ENCODE measurements at regions not wholly inside any gene's neighbourhood (a gene's known extent, or its start where the extent isn't known, plus 50 kb on each side); places are given as distances from the start of the nearest gene placed in this dataset.

DNA sequence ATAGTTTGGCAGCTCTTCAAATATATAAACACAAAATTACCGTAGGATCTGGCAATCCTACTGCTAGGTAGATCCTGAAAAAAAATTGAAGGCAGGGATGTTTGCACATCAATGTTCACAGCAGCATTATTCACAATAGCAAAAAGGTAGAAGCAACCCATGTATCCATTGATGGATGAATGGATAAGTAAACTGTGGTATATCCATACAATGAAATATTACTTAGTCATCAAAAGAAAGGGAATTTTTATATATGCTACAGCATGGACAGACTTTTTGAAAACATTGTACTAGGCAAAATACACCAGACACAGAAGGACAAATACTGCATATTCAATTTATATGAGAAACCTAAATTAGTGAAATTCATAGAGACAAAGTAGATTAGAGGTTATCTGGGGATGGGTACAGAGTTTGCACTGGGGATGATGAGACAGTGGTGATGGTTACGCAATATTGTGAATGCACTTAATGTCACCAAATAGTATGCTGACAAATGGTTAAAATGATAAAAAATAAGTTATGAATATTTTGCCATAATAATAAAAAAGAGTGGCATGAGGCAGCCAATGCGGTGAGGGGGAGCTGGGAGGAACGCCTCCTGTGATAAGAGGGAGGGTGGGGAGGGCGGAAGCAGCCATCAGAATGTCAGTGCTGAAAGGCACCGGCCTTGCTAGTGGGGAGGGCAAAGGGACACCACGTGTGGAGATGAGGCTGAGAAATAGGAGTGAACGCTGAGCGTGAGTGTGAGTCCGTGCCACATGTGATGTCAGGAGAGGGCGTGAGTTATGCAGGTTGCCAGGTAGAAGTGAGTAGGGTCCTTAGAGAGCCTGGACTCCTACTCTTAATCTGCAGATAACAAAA, 386.1 kb upstream of the PODXL start:
- no peak for DNase-seq (ENCODE audit: low read depth)
- Histone ChIP-seq H3K36me3 (ENCODE audit: insufficient read depth, low read length) (no peaks in the 10 kb centered on the region), H4K20me1 (ENCODE audit: insufficient read depth, low read length) (no peaks in the 10 kb centered on the region), H3K4me2 (ENCODE audit: low read length) (no peak overlapping the region), H3K9ac (ENCODE audit: low read length) (no peak overlapping the region), H3K9me3 (ENCODE audit: insufficient read depth, low read depth, low read length) (no peaks in the 10 kb centered on the region), H3K4me1 (ENCODE audit: insufficient read depth, low read length) (no peaks in the 10 kb centered on the region), H3K79me2 (ENCODE audit: insufficient read depth, low read length) (no peaks in the 10 kb centered on the region), H2AFZ (ENCODE audit: low read depth, low read length) (no peak overlapping the region), H3K27me3 (ENCODE audit: insufficient read depth, low read length) (peaks cover 14% of the 10 kb centered on the region), H3K4me3 (ENCODE audit: insufficient read depth, low read depth, low read length) (no peak overlapping the region), H3K27ac (ENCODE audit: low read depth, low read length) (no peak overlapping the region)
- Mint-ChIP-seq H3K4me3 (ENCODE audit: unreplicated experiment) (no peak overlapping the region), H3K9me3 (ENCODE audit: unreplicated experiment) (peaks cover 7% of the 10 kb centered on the region), H3K27ac (ENCODE audit: unreplicated experiment) (no peak overlapping the region), H3K36me3 (ENCODE audit: low read depth, unreplicated experiment) (no peaks in the 10 kb centered on the region), H3K4me1 (ENCODE audit: low read depth, unreplicated experiment) (peaks cover 5% of the 10 kb centered on the region), H3K27me3 (ENCODE audit: low read depth, unreplicated experiment) (peaks cover 77% of the 10 kb centered on the region)
- no peak for FAIRE-seq
- TF ChIP-seq CTCF (IDR thresholded peaks at IDR 0.05; ENCODE audit: insufficient read depth, low read depth, low read length) (no peak), EZH2 (IDR thresholded peaks at IDR 0.05; ENCODE audit: insufficient read depth, low read length) (no peak)

DNA sequence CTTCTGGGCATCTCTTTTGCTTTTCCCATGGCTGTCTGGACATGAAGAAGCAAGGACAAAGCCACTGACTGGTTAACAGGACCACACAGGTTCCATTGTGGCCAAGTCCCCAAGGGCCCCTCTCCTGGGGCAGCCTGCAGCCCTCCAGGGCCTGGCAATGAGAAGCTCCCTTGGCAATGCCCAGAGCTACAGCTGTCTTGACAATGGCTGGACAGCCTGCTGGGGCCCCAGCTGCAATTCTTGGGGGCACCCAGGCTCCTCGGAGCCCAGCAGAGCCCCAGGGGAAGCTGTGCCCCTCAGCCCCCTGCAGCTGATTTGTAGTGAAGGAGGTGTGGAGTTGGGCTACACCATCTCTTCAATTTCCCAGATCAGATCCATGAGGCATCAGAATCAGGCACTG, 384.9 kb upstream of the PODXL start:
- Histone ChIP-seq H3K79me2 (ENCODE audit: insufficient read depth, low read length) (no peaks in the 10 kb centered on the region), H3K9me3 (ENCODE audit: insufficient read depth, low read depth, low read length) (no peaks in the 10 kb centered on the region), H2AFZ (ENCODE audit: low read depth, low read length) (no peak overlapping the region), H3K4me3 (ENCODE audit: insufficient read depth, low read depth, low read length) (no peak overlapping the region), H3K4me2 (ENCODE audit: low read length) (no peak overlapping the region), H3K9ac (ENCODE audit: low read length) (no peak overlapping the region), H4K20me1 (ENCODE audit: insufficient read depth, low read length) (no peaks in the 10 kb centered on the region), H3K36me3 (ENCODE audit: insufficient read depth, low read length) (no peaks in the 10 kb centered on the region), H3K4me1 (ENCODE audit: insufficient read depth, low read length) (no peaks in the 10 kb centered on the region), H3K27ac (ENCODE audit: low read depth, low read length) (no peak overlapping the region), H3K27me3 (ENCODE audit: insufficient read depth, low read length) (peaks cover 14% of the 10 kb centered on the region)
- FAIRE-seq (no peak), DNase-seq (ENCODE audit: low read depth) (no peak)
- H3K36me3 Mint-ChIP-seq (ENCODE audit: low read depth, unreplicated experiment), result no peaks in the 10 kb centered on the region
- H3K9me3 Mint-ChIP-seq (ENCODE audit: unreplicated experiment), result peaks cover 7% of the 10 kb centered on the region
- H3K27ac Mint-ChIP-seq (ENCODE audit: unreplicated experiment), result no peak overlapping the region
- H3K4me3 Mint-ChIP-seq (ENCODE audit: unreplicated experiment), result no peak overlapping the region
- peaks cover 4% of the 10 kb centered on the region for H3K4me1 Mint-ChIP-seq (ENCODE audit: low read depth, unreplicated experiment)
- TF ChIP-seq EZH2 (IDR thresholded peaks at IDR 0.05; ENCODE audit: insufficient read depth, low read length), result no peak
- no peak for TF ChIP-seq CTCF (IDR thresholded peaks at IDR 0.05; ENCODE audit: insufficient read depth, low read depth, low read length)
- H3K27me3 Mint-ChIP-seq (ENCODE audit: low read depth, unreplicated experiment), result peaks cover 72% of the 10 kb centered on the region

GRCh38 chr7:131940621-131941165, 384.3 kb upstream of the PODXL start:
- no peaks in the 10 kb centered on the region for H3K4me1 Mint-ChIP-seq (ENCODE audit: low read depth, unreplicated experiment)
- H3K4me2 ChIP-seq (ENCODE audit: low read length), result no peak overlapping the region
- peaks cover 70% of the 10 kb centered on the region for H3K27me3 Mint-ChIP-seq (ENCODE audit: low read depth, unreplicated experiment)

More at GRCh38 chr7:131940621-131941165, 384.3 kb upstream of the PODXL start:
- peaks cover 13% of the 10 kb centered on the region for H3K27me3 ChIP-seq (ENCODE audit: insufficient read depth, low read length)
- no peak overlapping the region for H3K9ac ChIP-seq (ENCODE audit: low read length)
- Mint-ChIP-seq H3K4me3 (ENCODE audit: unreplicated experiment) (no peak overlapping the region), H3K36me3 (ENCODE audit: low read depth, unreplicated experiment) (no peaks in the 10 kb centered on the region), H3K27ac (ENCODE audit: unreplicated experiment) (peak overlapping the region; percentile 27), H3K9me3 (ENCODE audit: unreplicated experiment) (peaks cover 7% of the 10 kb centered on the region)
- no peak for FAIRE-seq
- H3K27ac ChIP-seq (ENCODE audit: low read depth, low read length), result no peak overlapping the region
- no peaks in the 10 kb centered on the region for H3K79me2 ChIP-seq (ENCODE audit: insufficient read depth, low read length)
- no peak overlapping the region for H3K4me3 ChIP-seq (ENCODE audit: insufficient read depth, low read depth, low read length)
- no peak overlapping the region for H2AFZ ChIP-seq (ENCODE audit: low read depth, low read length)
- TF ChIP-seq EZH2 (IDR thresholded peaks at IDR 0.05; ENCODE audit: insufficient read depth, low read length) (no peak), CTCF (IDR thresholded peaks at IDR 0.05; ENCODE audit: insufficient read depth, low read depth, low read length) (no peak)
- H3K4me1 ChIP-seq (ENCODE audit: insufficient read depth, low read length), result no peaks in the 10 kb centered on the region
- no peaks in the 10 kb centered on the region for H4K20me1 ChIP-seq (ENCODE audit: insufficient read depth, low read length)
- DNase-seq (ENCODE audit: low read depth), result no peak
- no peaks in the 10 kb centered on the region for H3K9me3 ChIP-seq (ENCODE audit: insufficient read depth, low read depth, low read length)
- no peaks in the 10 kb centered on the region for H3K36me3 ChIP-seq (ENCODE audit: insufficient read depth, low read length)

All from astrocyte (in vitro differentiated cells and primary cell).